WTC11 (cell line): ENCODE measurements at regions not wholly inside any gene's neighbourhood (a gene's known extent, or its start where the extent isn't known, plus 50 kb on each side); places are given as distances from the start of the nearest gene placed in this dataset.

Source experiments
- CTCF ChIP-seq: fragments of 200-600 bp; IDR thresholded peaks from 2 replicates; pipeline ENCODE4 v1.8.0; 2022; ENCODE audit warnings: antibody characterized with exemption
- HMGA2 ChIP-seq: fragments of 250-450 bp; sonication (Bioruptor Pico); IDR thresholded peaks from 2 replicates; pipeline ENCODE4 v1.4.0; 2021; ENCODE audit warnings: mild to moderate bottlenecking, moderate library complexity
- MXD4 ChIP-seq: fragments of 250-450 bp; sonication (Bioruptor Pico); IDR thresholded peaks from 2 replicates; pipeline ENCODE4 v1.8.0; 2021; ENCODE audit warnings: mild to moderate bottlenecking, moderate library complexity, borderline replicate concordance
- SP1 ChIP-seq: sonication (generic); formaldehyde crosslinking; conservative IDR thresholded peaks from 2 replicates; pipeline ENCODE4 v1.8.1; 2022; ENCODE audit warnings: missing genetic modification reagents
- TEAD4 ChIP-seq: sonication (generic); formaldehyde crosslinking; IDR thresholded peaks from 2 replicates; pipeline ENCODE4 v1.8.0; 2022; ENCODE audit warnings: mild to moderate bottlenecking, missing genetic modification reagents
- TF ChIP-seq, protein P1 (sequence below): sonication (generic); formaldehyde crosslinking; IDR thresholded peaks from 2 replicates; pipeline ENCODE4 v1.8.1; 2023; ENCODE audit warnings: mild to moderate bottlenecking, missing genetic modification reagents, moderate library complexity

DNA sequence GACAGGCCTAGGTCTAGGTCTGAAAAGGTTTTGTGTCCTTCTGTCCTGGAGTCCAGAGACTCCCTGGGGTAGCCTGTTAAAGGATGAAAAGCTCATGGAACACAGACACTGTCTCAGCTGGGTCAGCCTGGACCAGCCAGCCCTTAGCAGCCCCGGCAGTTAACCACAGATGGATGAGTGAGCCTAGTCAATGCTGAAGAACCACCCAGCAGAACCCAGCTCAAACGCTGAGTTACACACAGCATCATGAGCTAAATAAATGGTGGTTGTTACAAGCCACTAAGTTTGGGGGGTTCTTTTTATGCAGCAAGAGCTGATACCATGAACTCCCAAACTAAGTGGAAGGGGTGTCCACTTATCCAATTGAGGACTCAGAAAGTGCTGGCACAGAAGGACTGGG, 472.8 kb upstream of the PROK2 start:
- TF ChIP-seq, protein P1, sequence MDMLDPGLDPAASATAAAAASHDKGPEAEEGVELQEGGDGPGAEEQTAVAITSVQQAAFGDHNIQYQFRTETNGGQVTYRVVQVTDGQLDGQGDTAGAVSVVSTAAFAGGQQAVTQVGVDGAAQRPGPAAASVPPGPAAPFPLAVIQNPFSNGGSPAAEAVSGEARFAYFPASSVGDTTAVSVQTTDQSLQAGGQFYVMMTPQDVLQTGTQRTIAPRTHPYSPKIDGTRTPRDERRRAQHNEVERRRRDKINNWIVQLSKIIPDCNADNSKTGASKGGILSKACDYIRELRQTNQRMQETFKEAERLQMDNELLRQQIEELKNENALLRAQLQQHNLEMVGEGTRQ: no peak
- TF ChIP-seq MXD4 (no peak), TEAD4 (CRISPR knock-in tag) (no peak), HMGA2 (no peak), SP1 (CRISPR knock-in tag) (no peak), CTCF (no peak)
